Sigmoid colon (tissue), 6 donors: ENCODE measurements at regions not wholly inside any gene's neighbourhood (a gene's known extent, or its start where the extent isn't known, plus 50 kb on each side); places are given as distances from the start of the nearest gene placed in this dataset.

Experiments used
- DNase-seq: peaks from one replicate; pipeline ENCODE4 v3.0.0-alpha.2; 2019
- H3K27ac ChIP-seq, 4 donors: fragments of 200-600 bp; sonication (generic); one replicate each; pipeline ENCODE4 v1.5.1; 2016 to 2019; ENCODE audit warnings: mild to moderate bottlenecking in 1 of 4
- H3K27me3 ChIP-seq, 3 donors: fragments of 200-600 bp; sonication (generic); one replicate each; pipeline ENCODE4 v1.5.1; 2019; ENCODE audit warnings: mild to moderate bottlenecking in 1 of 3
- H3K36me3 ChIP-seq, 4 donors: fragments of 200-600 bp; sonication (generic); one replicate each; pipeline ENCODE4 v1.5.1; 2016 to 2019
- H3K4me1 ChIP-seq, 4 donors: fragments of 200-600 bp; sonication (generic); one replicate each; pipeline ENCODE4 v1.5.1; 2017 to 2019
- H3K4me3 ChIP-seq, 4 donors: fragments of 200-600 bp; sonication (generic); one replicate each; pipeline ENCODE4 v1.5.1; 2017 to 2019; ENCODE audit warnings: mild to moderate bottlenecking in 2 of 4, moderate library complexity in 1 of 4
- H3K9me3 ChIP-seq, 4 donors: fragments of 200-600 bp in 3 of 4; sonication (generic) in 3 of 4; one replicate each; pipeline versions ENCODE4 v1.5.1 to v1.6.1; 2013 to 2019
- EP300 ChIP-seq, 4 donors: sonication (generic); formaldehyde crosslinking; IDR thresholded peaks; one replicate each; pipeline ENCODE4 v1.6.1; 2017; ENCODE audit warnings: antibody characterized with exemption in 4 of 4
- POLR2A ChIP-seq, 2 donors: fragments of 450-650 bp; IDR thresholded peaks; one replicate each; pipeline ENCODE4 v1.6.1; 2016; ENCODE audit warnings: antibody characterized with exemption in 2 of 2, mild to moderate bottlenecking in 2 of 2, moderate library complexity in 2 of 2
- POLR2AphosphoS5 ChIP-seq, 4 donors: sonication (generic); formaldehyde crosslinking; IDR thresholded peaks; one replicate each; pipeline ENCODE4 v1.6.1; 2017; ENCODE audit warnings: antibody characterized with exemption in 4 of 4
- WGBS, 2 donors: extraction: QIAGEN DNeasy Blood & Tissue Kit; methylation state at CpG; one replicate each; pipeline ENCODE4 v1.1.7; 2013; 5-methylcytosine and 5-hydroxymethylcytosine counted together
- intact Hi-C: fragments of 100-400 bp; cut with DNase I; formaldehyde crosslinking; loops from one replicate; pipeline ENCODE4 v1.15.1; 2023
- TF ChIP-seq, protein P1 (sequence below), 4 experiments: fragments of 450-650 bp in 3 of 4; fragments of 200-600 bp in 1 of 4; IDR thresholded peaks; one replicate each; pipeline ENCODE4 v1.5.1; 2016 to 2019; ENCODE audit warnings: antibody characterized with exemption in 4 of 4, mild to moderate bottlenecking in 3 of 4, moderate library complexity in 2 of 4
- donor health status: healthy with polysubstance abuse.
- donor health status: healthy.

GRCh38 chr3:170814822-170815221 lies 55.2 kb downstream of the RPL22L1 start:
- no peak for DNase-seq
- Histone ChIP-seq H3K4me3 (no peak overlapping the region), H3K27me3 (no peaks in the 10 kb centered on the region), H3K9me3 (no peaks in the 10 kb centered on the region), H3K36me3 (no peaks in the 10 kb centered on the region), H3K27ac (no peak overlapping the region), H3K4me1 (peaks cover 0 to 11% (median 2%) of the 10 kb centered on the region in 4 donors)
- no peak for TF ChIP-seq POLR2AphosphoS5 (IDR thresholded peaks at IDR 0.05)
- TF ChIP-seq, protein P1, sequence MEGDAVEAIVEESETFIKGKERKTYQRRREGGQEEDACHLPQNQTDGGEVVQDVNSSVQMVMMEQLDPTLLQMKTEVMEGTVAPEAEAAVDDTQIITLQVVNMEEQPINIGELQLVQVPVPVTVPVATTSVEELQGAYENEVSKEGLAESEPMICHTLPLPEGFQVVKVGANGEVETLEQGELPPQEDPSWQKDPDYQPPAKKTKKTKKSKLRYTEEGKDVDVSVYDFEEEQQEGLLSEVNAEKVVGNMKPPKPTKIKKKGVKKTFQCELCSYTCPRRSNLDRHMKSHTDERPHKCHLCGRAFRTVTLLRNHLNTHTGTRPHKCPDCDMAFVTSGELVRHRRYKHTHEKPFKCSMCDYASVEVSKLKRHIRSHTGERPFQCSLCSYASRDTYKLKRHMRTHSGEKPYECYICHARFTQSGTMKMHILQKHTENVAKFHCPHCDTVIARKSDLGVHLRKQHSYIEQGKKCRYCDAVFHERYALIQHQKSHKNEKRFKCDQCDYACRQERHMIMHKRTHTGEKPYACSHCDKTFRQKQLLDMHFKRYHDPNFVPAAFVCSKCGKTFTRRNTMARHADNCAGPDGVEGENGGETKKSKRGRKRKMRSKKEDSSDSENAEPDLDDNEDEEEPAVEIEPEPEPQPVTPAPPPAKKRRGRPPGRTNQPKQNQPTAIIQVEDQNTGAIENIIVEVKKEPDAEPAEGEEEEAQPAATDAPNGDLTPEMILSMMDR (IDR thresholded peaks at IDR 0.05) = no peak
- no peak for TF ChIP-seq POLR2A (IDR thresholded peaks at IDR 0.05)
- no peak for TF ChIP-seq EP300 (IDR thresholded peaks at IDR 0.05)
- 47 to 75% methylated on average over 3 of the region's 3 CpGs for WGBS, 2 donors
- intact Hi-C loops = loop anchor here (5.0 kb wide), 1 partner anchor 503 kb away; no protein-coding TSS in a partner anchor

DNA sequence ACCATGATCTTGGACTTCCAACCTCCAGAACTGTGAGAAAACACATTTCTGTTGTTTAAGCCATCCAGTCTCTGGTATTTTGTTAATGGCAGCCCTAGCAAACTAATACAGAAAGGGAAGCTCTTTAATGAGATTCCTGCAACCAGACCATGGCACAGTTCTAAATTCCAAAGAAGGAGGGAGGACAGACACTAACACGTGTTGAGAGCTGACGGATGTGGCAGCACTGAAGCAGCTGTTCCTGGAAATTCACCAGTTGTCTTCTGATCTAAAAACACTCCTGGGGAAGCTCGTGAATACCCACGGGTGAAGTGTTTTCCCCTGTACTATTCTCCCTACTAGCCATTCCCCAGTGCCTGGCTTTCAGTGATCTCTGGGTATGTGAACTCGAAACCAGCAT lies 56.7 kb downstream of the RPL22L1 start:
- no peaks in the 10 kb centered on the region for H3K9me3 ChIP-seq
- H3K27me3 ChIP-seq = no peaks in the 10 kb centered on the region
- peaks cover 0 to 11% (median 2%) of the 10 kb centered on the region in 4 donors for H3K4me1 ChIP-seq
- 83 to 85% methylated on average over 5 of the region's 5 CpGs for WGBS, 2 donors
- H3K4me3 ChIP-seq = no peak overlapping the region
- no peak for DNase-seq
- no peak for TF ChIP-seq POLR2A (IDR thresholded peaks at IDR 0.05)
- no peak overlapping the region for H3K27ac ChIP-seq
- no peaks in the 10 kb centered on the region for H3K36me3 ChIP-seq
- intact Hi-C loops = loop anchor here (2.0 to 5.0 kb wide), 2 partner anchors 398 to 501 kb away; no protein-coding TSS in a partner anchor

GRCh38 chr3:170811928-170812591 lies 57.9 kb downstream of the RPL22L1 start:
- peak; percentile 82 for DNase-seq
- peaks cover 0 to 11% (median 2%) of the 10 kb centered on the region in 4 donors for H3K4me1 ChIP-seq
- no peak overlapping the region for H3K4me3 ChIP-seq
- H3K27ac ChIP-seq = peak overlapping the region in 1 of 4 donors; percentile 22
- intact Hi-C loops = loop anchor here (2.0 to 5.0 kb wide), 2 partner anchors 397 to 500 kb away; no protein-coding TSS in a partner anchor
- WGBS, 2 donors = 55 to 74% methylated on average over 8 of the region's 8 CpGs
- no peaks in the 10 kb centered on the region for H3K9me3 ChIP-seq
- no peaks in the 10 kb centered on the region for H3K27me3 ChIP-seq
- no peaks in the 10 kb centered on the region for H3K36me3 ChIP-seq
- TF ChIP-seq EP300 (IDR thresholded peaks at IDR 0.05) = no peak
- no peak for TF ChIP-seq POLR2AphosphoS5 (IDR thresholded peaks at IDR 0.05)
- TF ChIP-seq, protein P1 (IDR thresholded peaks at IDR 0.05) = peak; percentile 72 to 91 (median 86)
- TF ChIP-seq POLR2A (IDR thresholded peaks at IDR 0.05) = no peak

- Histone ChIP-seq H3K9me3 (no peaks in the 10 kb centered on the region), H3K4me3 (no peak overlapping the region), H3K27me3 (no peaks in the 10 kb centered on the region), H3K4me1 (peaks cover 0 to 11% (median 2%) of the 10 kb centered on the region in 4 donors), H3K27ac (peak overlapping the region in 1 of 4 donors; percentile 22), H3K36me3 (no peaks in the 10 kb centered on the region)
- no peak for DNase-seq
- intact Hi-C loops = loop anchor here (5.0 kb wide), 1 partner anchor 499 kb away; no protein-coding TSS in a partner anchor
- WGBS, 2 donors = 43 to 68% methylated on average over 5 of the region's 5 CpGs
- TF ChIP-seq POLR2AphosphoS5 (IDR thresholded peaks at IDR 0.05) = no peak
Observed at GRCh38 chr3:170811515-170811914, 58.5 kb downstream of the RPL22L1 start.

GRCh38 chr3:170809975-170810357 lies 60.0 kb downstream of the RPL22L1 start:
- no peaks in the 10 kb centered on the region for H3K36me3 ChIP-seq
- no peak for DNase-seq
- no peaks in the 10 kb centered on the region for H3K27me3 ChIP-seq
- 4 to 33% methylated on average over 1 of the region's 1 CpG for WGBS, 2 donors
- no peak for TF ChIP-seq POLR2A (IDR thresholded peaks at IDR 0.05)
- TF ChIP-seq POLR2AphosphoS5 (IDR thresholded peaks at IDR 0.05) = no peak
- TF ChIP-seq, protein P1 (IDR thresholded peaks at IDR 0.05) = no peak
- TF ChIP-seq EP300 (IDR thresholded peaks at IDR 0.05) = no peak
- intact Hi-C loops = loop anchor here (5.0 kb wide), 1 partner anchor 498 kb away; no protein-coding TSS in a partner anchor
- H3K9me3 ChIP-seq = no peaks in the 10 kb centered on the region
- no peak overlapping the region for H3K27ac ChIP-seq
- H3K4me3 ChIP-seq = no peak overlapping the region
- H3K4me1 ChIP-seq = peaks cover 0 to 11% (median 2%) of the 10 kb centered on the region in 4 donors
